Pancreas (tissue), 10 donors: ENCODE measurements at regions not wholly inside any gene's neighbourhood (a gene's known extent, or its start where the extent isn't known, plus 50 kb on each side); places are given as distances from the start of the nearest gene placed in this dataset.

Experiments used
- ATAC-seq, 4 donors: fragments of 200-7000 bp; cut with Tn5 transposase; one replicate each; pipeline versions ENCODE4 v1.8.0 to v1.9.1; 2020; ENCODE audit warnings: mild to moderate bottlenecking in 4 of 4, moderate library complexity in 4 of 4
- DNase-seq, 6 donors: peaks; one replicate each; pipeline ENCODE4 v3.0.0-alpha.2; 2020
- FAIRE-seq: peaks from 2 replicates; lab custom pipeline; 2012; peaks lifted over from hg19 to GRCh38; lab: Jason Lieb, UNC
- H3K27ac ChIP-seq, 4 donors: fragments of 200-600 bp; sonication (generic); 1 replicate in 3 of 4; 2 replicates in 1 of 4; pipeline versions ENCODE4 v1.5.0 to v1.8.0; 2020
- H3K27me3 ChIP-seq, 4 donors: fragments of 200-600 bp; one replicate each; pipeline ENCODE4 v1.8.0; 2021
- H3K36me3 ChIP-seq, 3 donors: fragments of 200-600 bp; sonication (generic) in 1 of 3; one replicate each; pipeline versions ENCODE4 v1.5.0 to v1.8.0; 2020 to 2021
- H3K4me1 ChIP-seq, 3 donors: fragments of 200-600 bp; one replicate each; pipeline ENCODE4 v1.8.0; 2021
- H3K4me3 ChIP-seq, 4 donors: fragments of 200-600 bp; sonication (generic) in 2 of 4; one replicate each; pipeline versions ENCODE4 v1.5.0 to v1.8.0; 2020 to 2021
- H3K9me3 ChIP-seq, 4 donors: fragments of 200-600 bp; one replicate each; pipeline ENCODE4 v1.8.0; 2021
- CTCF ChIP-seq, 4 donors: fragments of 200-600 bp; sonication (generic) in 3 of 4; IDR thresholded peaks; one replicate each; pipeline versions ENCODE4 v1.5.0 to v1.8.0; 2021; ENCODE audit warnings: antibody characterized with exemption in 4 of 4
- WGBS, 2 donors: extraction: QIAGEN DNeasy Blood & Tissue Kit; methylation state at CpG; one replicate each; pipeline ENCODE4 v1.1.7; 2013; 5-methylcytosine and 5-hydroxymethylcytosine counted together
- intact Hi-C, 3 donors: fragments of 100-400 bp; cut with DNase I; formaldehyde crosslinking; loops; one replicate each; pipeline versions ENCODE4 v1.11.1 to v1.14.2; 2022
- donor health status: healthy with polysubstance abuse.
- donor health status: DM: no; HTN: no; CAD: no; lungs with moderate emphysema.
- donor health status: DM: no; HTN: no; CAD: no.
- donor health status: control.
- donor health status: control.
- donor health status: Bipolar disorder and iron deficiency.
- donor health status: DM: yes; HTN: yes; CAD: no.
- donor health status: DM: no; HTN: no; CAD: no.
- donor health status: DM: no; HTN: no; CAD: no.
- donor health status: DM: yes; HTN: yes; CAD: no.

GRCh38 chr2:18376936-18377335 is 183.5 kb downstream of the RDH14 start:
- 73 to 84% methylated on average over 4 of the region's 4 CpGs for WGBS, 2 donors
- no peaks in the 10 kb centered on the region for H3K4me1 ChIP-seq
- no peak for ATAC-seq
- H3K4me3 ChIP-seq = no peak overlapping the region
- intact Hi-C loops = no loop called here
- no peaks in the 10 kb centered on the region for H3K36me3 ChIP-seq
- H3K27me3 ChIP-seq = peaks cover 0 to 2% (median 0%) of the 10 kb centered on the region in 4 donors
- H3K9me3 ChIP-seq = no peaks in the 10 kb centered on the region
- no peak for DNase-seq
- TF ChIP-seq CTCF (IDR thresholded peaks at IDR 0.05) = no peak
- FAIRE-seq = no peak
- H3K27ac ChIP-seq = no peak overlapping the region

GRCh38 chr2:18373664-18374063 is 186.8 kb downstream of the RDH14 start:
- no peak for FAIRE-seq

GRCh38 chr2:18373081-18373480 is 187.4 kb downstream of the RDH14 start:
- FAIRE-seq = no peak
- TF ChIP-seq CTCF (IDR thresholded peaks at IDR 0.05) = no peak
- Histone ChIP-seq H3K27me3 (no peaks in the 10 kb centered on the region), H3K9me3 (no peaks in the 10 kb centered on the region), H3K36me3 (no peaks in the 10 kb centered on the region), H3K27ac (no peak overlapping the region), H3K4me1 (no peaks in the 10 kb centered on the region), H3K4me3 (no peak overlapping the region)
- WGBS, 2 donors = 61 to 69% methylated on average over 1 of the region's 1 CpG
- no peak for DNase-seq
- no peak for ATAC-seq
- intact Hi-C loops = no loop called here

More at GRCh38 chr2:18373664-18374063, 186.8 kb downstream of the RDH14 start:
- Histone ChIP-seq H3K4me3 (no peak overlapping the region), H3K9me3 (no peaks in the 10 kb centered on the region), H3K36me3 (no peaks in the 10 kb centered on the region), H3K4me1 (no peaks in the 10 kb centered on the region), H3K27me3 (no peaks in the 10 kb centered on the region), H3K27ac (no peak overlapping the region)
- DNase-seq (no peak), ATAC-seq (no peak)
- intact Hi-C loops = no loop called here
- WGBS, 2 donors = 69 to 83% methylated on average over 2 of the region's 2 CpGs
- no peak for TF ChIP-seq CTCF (IDR thresholded peaks at IDR 0.05)

GRCh38 chr2:18372641-18373040 is 187.8 kb downstream of the RDH14 start:
- H3K4me3 ChIP-seq = no peak overlapping the region
- ATAC-seq (no peak), FAIRE-seq (no peak), DNase-seq (no peak)
- H3K9me3 ChIP-seq = no peaks in the 10 kb centered on the region
- no peaks in the 10 kb centered on the region for H3K27me3 ChIP-seq
- TF ChIP-seq CTCF (IDR thresholded peaks at IDR 0.05) = no peak
- no peak overlapping the region for H3K27ac ChIP-seq
- no peaks in the 10 kb centered on the region for H3K4me1 ChIP-seq
- no peaks in the 10 kb centered on the region for H3K36me3 ChIP-seq
- intact Hi-C loops = no loop called here

- Histone ChIP-seq H3K36me3 (no peaks in the 10 kb centered on the region), H3K27me3 (no peaks in the 10 kb centered on the region), H3K27ac (no peak overlapping the region), H3K9me3 (no peaks in the 10 kb centered on the region), H3K4me3 (no peak overlapping the region), H3K4me1 (no peaks in the 10 kb centered on the region)
- no peak for TF ChIP-seq CTCF (IDR thresholded peaks at IDR 0.05)
- DNase-seq (no peak), ATAC-seq (no peak), FAIRE-seq (no peak)
- intact Hi-C loops = no loop called here
- 86 to 88% methylated on average over 2 of the region's 2 CpGs for WGBS, 2 donors
These were observed 190.7 kb downstream of the RDH14 start for GRCh38 chr2:18369760-18370159.
